ENCODE measurements at regions not wholly inside any gene's neighbourhood (a gene's known extent, or its start where the extent isn't known, plus 50 kb on each side); places are given as distances from the start of the nearest gene placed in this dataset.

DNA sequence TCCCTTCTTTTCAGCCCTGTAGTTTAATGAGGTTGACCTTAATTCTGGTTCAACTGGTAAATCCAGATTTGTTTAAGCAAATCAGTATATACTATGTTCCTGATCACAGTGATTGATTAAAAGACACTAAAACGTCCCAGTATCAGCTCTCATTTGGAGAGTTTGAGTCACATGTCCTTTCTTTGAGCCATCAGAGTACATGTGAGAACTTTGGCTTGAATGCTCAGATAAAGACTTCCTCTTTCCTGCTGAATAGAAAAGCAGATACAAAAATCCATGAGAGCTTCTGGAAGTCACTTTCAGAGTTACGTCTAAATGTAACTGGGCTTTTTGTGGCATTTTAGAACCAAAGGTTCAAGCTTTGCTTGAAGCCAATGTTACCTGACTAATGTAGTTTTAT is 341.8 kb upstream of the SATB1 start:
- no peak for DNase-seq

DNA sequence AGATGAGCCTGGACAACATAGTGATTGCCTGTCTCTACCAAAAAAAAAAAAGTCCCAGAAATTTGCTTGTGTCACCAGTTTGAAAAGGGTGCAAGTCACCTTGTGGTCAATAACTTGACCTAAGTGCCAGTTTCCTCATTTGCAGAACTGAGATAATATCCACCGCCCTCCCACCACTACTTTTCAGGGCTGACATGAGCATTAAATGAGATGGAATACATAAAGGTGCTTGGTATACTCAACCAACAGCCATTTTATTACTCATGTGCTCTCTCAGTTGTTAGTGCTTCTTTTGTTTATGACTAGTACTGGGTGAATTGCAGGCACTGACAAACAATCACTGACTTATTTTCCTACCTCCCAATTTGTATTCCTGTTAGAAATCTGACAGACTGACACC is 340.5 kb upstream of the SATB1 start:
- no peak for DNase-seq

DNA sequence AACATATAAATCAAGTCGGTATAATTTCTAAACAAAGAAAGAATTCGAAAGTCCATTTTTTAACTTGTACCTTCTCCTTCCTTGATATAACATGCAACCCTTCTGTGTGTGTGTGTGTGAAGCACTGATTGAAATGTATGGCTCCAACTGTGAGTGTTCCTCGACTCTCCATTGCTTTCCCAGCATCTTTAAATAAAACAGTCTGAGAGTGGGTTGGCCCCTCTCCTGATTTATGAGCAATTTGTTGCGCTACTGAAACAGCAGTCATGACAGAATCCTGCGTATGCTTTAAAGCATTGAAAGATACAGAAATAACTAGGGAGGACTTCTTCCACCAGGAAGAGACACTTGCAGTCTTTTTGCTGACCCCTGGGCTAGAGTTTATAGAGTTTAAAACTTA is 340.0 kb upstream of the SATB1 start:
- DNase-seq = no peak

DNA sequence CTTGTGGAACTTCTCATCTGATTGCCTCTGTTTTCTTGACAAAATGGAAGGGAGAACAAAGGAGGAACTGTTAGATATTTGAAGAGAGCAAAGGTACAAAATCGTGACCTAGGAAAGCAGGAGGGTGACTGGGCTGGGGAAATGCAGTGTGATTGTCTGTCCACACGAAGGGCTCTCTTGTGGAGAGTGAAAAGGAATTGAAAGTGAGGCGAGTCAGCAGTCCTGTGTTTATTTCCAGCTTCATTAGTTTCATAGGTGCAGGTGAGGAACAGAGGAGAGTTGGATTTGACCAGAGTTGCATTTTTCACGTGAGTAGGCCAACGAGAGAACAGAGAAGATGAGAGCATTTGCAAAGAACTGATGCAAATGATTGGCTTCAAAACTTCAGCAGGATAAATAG is 336.4 kb upstream of the SATB1 start:
- no peak for DNase-seq

DNA sequence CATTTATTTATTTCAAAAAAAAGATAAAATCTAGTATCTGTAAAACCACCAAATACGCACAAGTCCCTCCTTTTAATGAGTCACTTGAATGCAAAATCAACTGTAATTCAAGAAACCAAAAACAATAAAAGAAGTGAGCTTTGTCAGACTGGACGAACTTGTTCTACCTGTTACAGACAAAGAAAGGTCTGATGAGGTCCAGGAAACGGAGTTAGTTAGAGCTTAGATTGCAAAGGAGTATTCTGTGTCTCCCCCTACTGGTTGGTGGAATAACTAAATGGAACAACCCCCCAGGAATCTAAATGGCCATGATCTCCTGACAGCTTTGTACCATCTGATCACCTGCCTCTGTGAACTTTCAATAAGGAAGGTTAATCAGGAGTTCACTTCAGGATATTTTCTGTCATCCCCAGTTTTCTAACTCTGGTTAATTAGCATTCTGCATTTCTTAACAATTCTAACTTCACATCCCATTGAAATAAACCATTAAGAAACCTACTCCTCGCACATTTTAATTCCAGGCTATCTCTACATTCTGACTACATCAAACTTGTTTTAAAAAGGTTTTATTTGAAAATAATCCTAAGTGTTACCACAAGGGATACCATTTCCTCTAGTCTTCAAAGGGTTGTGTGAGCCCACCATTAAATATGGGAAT is 333.0 kb upstream of the SATB1 start:
- peak in 1 of 2 experiments; percentile 5 for DNase-seq

DNA sequence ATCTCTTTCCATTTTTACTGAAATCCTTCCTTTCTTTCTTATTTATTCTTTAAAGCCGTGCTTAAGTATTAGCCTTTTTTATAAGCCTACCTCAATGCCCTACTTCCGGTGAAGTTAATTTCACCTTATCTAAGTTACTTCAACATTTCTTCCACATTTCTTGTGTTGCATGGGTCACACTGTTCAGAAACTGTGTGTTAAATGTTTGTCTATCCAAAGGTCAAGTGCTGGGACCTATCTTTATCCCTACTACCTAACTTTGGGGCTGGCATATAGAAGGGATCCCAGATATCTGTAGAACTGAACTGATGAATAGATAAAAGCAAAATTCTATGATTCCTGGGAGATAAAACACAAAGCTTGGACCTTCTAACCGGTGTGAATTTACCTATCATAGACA is 332.3 kb upstream of the SATB1 start:
- DNase-seq = no peak

DNA sequence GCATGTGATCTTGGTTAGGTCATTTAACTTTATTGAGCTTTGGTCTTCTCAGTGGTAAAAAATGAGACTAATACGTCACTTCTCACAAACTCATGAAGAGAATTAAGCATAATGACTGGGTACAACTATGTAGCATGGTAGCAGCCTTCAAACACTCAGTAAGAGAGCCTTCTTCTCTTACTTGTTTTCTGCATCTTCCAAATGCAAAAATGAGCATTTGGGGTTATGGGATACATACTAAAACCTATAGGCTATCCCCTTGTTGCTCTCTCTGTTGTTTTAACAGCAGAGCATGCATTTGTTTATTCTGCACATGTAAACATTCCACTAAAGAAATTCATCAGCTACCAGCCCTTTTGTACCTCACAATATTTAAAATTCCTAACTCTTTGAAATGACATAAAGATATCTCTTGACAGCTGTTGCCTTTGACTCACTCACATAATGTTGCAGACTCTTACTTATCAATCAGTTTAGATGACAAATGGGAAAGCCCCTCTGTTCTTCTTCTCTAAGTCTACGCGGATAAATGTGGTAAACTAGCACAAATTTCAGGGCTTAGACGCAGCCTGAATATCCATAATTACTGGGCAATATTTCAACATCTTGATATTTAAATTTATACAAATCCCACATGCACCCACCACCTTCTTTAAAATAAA is 327.3 kb upstream of the SATB1 start:
- no peak for DNase-seq

DNA sequence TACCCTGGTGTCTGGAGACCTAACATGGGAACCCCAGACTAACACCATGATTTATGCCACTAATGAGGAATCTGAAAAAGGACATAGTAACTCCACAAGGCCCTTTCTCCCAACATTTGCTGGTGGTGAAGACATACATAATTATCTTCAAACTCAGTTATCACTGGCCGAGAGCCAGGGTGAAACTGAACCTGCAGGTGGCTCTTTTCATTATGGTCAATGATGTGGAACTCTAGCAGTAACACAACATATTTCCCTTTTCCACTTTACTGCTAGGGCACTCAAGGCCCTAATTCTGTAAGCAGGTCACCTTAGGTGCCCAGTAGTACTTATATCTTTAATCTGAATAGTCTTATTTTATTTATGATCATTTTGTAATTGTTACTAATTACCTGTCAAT is 326.4 kb upstream of the SATB1 start:
- no peak for DNase-seq

DNA sequence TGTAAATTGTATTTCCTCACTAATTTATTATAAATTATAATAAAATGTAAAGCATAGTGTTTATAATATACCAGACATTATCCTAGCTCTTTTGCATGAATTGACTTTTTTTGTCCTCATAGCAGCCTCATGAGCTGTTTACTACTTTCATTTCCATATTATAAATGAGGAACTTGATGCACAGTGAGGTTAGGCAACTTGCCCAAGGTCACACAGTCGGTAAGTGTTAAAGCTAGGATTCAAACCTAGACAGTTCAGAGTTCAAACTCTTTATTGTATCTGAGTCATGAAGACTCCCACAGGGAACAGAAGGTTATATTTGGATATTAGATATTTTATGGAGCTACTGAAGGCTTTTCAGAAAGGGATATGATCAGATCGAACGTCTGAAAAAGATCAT is 322.2 kb upstream of the SATB1 start:
- DNase-seq = no peak

DNA sequence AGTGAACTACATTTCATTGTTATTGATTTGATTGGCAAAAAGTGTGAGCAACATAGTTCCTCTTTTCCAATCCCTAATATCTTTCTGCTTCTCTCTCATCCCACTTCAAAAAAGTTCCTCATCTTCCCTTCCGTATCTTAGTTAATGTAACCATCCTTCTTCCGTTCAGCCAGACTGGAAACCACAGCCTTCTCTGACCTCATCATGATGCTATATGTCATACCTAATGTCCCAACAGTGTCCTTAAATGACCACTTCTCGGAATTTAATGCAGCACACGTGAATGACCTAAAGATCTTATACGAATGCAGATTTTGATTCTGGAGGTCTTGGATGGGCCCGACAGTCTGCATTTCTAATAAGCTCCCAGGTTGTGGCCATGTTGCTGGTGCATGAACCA is 320.3 kb upstream of the SATB1 start:
- no peak for DNase-seq

DNA sequence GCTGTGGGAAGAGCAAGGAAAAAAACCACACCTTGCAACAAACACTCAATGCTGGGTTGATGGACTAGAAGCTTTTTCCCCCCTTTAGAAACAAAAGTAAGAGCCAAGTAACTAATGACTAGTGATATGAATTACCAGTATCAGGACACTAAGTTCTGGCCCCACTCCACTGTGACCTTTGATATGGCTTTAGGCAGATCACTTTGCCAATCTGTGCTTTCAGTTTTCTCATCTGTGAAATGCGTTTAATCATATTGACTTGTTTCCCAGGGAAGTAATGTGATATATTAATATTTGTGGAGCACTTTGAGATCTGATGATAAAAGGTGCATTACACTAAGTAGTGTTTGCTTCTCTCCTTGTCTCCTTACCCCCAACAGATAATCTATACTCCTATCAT is 319.3 kb upstream of the SATB1 start:
- DNase-seq = no peak

DNA sequence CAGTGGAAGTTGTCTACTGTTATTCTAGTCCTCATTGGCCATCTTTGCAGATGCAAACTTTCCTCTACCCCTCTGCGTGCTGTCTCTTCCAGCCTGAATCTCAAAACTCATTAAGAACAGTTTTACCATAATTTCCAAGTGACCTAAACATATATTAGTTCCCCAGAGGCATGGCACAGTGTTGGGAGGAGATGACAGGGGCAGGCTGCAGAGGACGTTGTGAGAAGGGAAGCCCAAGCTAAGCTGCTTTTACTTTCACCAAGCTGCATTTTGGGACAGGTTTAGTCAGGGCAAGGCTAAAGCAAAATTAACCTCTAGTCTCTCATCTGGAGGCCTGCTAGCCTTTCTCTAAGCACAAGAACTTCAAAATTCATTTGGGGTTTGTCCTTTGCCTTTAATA is 318.6 kb upstream of the SATB1 start:
- DNase-seq = no peak

DNA sequence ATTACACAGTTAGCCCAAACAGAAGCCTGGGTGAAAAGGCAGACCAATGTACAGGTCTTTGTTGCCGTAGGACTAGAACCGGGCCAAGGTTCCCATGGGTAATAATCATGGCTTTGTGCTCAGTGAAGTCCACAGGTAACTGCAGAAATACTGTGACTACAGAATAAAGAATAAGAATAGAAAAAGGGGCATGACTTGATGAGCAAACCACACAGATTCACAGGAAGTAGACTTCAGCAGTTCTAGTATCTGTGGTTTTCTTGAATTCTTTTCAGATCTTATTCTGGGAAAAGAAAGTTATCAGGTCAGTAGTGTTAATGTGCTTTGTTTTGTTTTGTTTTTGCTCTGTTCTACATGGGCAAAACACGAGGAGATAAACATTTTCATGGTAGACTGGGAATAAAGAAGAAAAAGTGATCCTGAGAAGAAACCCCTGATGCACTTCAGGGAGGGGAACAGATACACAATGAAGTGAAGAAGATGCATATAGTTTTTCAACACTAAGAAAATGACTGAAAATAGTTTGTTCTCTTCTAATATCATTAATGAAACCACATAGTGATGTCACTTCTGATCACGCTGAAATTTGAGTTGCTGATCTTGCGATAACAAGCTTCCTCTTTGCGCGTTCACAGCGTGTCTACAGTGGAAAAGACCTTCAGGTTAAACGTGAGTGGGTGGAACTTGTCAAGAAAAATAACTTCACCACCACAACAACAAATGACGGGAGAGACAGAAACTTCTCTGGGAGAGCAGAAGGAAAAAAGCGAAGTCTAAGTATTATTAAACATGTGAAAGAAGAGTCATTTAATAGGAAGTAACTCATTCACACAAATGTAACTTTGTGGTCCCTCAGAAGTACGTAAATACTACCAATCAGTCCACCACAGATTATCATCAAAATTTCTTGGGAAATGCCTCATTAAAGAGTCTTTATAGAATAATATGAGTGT is 315.8 kb upstream of the SATB1 start:
- peak; percentile 24 to 73 for DNase-seq

DNA sequence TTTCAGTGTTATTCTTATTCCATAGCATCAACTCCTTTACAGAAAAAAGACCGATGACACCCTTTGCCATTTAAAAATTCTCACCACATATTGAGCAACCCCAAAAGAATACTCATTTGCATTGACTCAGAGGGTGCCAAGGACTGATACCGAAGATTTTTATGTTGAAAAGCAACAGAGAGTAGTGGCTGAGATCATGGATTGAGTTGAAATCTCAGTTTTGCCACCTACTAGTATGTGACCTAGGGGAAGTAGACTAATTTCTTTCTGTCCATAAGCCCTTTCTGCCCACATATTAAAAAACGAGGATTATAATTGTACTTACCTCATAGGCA is 313.9 kb upstream of the SATB1 start:
- no peak for DNase-seq

DNA sequence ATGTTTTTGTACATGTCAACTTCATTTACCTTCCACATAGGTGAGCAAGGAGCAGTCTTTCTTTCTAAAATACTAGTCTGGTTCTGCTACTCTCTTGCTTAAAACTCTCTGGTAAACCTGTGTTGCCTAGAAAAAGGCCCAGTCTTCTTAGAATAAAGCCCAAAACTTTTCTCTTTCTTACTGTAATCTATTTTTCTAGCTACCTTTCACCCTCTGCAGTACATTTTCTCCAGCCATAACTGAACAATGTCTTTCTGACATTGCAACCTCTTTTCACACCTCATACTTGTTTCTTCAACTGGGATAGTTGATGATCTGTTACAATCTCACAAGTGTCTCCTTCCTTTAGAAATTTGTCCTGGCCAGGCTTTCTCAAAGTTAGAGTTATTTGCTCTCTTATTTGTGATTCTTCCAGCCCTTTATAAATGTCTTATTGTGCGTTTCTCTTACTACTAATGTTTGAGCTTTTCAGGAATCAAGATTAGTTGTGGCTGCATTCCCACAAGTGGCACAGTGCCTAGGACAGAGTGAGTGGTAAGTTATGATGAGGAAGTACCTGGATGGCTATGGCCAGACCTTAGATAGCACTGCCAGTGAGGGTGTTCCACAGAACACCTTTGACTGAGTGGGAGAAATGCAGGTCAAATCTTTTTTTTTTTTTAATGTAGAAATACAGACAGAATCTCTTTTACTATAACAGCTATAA is 313.4 kb upstream of the SATB1 start:
- DNase-seq = no peak

DNA sequence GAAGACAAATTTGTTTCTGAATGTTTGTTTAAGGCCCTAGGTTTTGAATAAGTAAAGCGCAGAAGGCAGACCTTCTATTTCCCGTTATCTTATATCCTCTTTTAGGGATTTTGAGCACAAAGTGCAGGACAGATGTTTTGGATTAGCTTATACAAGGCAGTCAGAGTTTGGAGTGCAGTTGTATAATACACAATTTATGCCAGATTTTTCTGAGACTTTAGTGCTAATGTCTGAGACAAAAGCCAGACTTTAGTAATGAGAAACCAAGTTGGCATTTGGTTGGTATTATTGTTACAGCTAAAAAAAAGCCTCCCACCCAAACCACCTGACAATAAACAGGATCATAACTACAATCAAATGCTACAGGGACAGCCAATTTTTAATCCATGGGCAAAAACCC is 309.9 kb upstream of the SATB1 start:
- no peak for DNase-seq

DNA sequence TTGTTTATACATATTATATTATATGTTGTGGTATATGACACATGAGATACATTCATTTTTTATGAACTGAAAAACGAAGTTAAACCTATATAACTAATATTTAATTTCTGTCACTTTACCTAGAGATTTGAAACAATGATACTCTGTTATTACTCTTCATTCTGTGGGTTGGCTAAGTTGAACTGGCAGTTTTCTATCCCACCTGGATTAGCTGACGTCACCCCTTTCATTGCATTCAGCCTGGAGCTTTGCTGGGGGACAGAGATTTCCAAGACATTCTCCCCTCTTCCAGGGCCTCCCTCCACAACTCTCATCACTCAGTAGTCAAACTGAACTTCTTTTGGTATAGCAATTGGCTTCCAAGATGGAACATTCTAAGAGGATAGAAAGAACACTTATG is 309.2 kb upstream of the SATB1 start:
- no peak for DNase-seq

DNA sequence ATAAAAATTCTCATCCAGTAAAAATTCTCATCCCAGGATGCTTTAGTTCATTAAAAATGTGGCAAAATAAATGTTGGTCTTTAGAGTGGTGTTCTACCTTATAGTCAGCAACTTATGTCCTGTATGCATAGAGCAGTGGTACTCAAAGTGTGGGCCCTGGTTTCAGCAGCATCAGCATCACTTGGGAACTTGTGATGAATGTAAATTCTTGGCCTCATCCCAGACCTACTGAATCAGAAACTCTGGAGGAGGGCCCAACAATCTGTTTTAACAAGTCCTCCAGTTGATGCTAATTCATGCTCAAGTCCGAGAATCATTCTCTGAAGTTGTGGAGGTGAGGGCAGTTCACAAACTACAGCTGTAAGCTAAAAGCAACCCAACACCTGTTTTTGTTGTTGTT is 307.3 kb upstream of the SATB1 start:
- no peak for DNase-seq

DNA sequence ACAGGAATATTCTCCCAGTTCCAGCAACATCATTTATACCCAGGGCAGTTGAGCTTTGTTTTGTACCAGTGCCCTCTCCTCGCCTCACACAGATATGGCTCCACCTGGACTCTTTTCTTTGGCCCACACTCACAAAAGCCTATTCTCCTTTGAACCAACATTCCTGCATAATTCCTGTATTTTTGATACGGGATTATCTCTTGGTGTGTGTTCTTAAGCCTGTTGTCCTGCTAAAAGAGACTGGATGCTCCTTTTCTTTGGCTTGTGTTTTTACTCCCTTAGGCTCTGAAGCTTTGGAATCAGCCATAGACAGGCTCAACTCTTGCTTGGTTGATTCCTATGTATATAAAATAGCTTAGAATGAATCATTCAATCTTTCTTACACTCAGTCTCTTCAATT is 305.4 kb upstream of the SATB1 start:
- no peak for DNase-seq

DNA sequence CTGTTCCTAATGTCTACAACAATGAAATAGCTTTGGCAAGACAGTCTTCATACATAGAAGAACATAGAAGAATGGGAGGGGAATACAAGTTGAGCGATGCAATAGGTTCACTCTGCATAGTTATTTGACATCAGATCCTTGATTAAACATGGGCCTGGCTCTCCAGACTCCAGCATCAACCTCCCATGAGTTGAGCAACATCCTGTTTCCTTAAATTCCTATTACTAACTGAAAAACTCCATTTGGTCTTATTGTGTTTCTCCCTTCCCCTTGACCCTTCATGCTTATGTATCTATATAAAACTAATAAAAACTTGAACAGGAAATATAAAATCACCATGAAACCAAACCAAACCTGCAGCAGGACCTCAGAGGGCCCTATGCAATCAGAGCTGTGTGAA is 304.5 kb upstream of the SATB1 start:
- no peak for DNase-seq

DNA sequence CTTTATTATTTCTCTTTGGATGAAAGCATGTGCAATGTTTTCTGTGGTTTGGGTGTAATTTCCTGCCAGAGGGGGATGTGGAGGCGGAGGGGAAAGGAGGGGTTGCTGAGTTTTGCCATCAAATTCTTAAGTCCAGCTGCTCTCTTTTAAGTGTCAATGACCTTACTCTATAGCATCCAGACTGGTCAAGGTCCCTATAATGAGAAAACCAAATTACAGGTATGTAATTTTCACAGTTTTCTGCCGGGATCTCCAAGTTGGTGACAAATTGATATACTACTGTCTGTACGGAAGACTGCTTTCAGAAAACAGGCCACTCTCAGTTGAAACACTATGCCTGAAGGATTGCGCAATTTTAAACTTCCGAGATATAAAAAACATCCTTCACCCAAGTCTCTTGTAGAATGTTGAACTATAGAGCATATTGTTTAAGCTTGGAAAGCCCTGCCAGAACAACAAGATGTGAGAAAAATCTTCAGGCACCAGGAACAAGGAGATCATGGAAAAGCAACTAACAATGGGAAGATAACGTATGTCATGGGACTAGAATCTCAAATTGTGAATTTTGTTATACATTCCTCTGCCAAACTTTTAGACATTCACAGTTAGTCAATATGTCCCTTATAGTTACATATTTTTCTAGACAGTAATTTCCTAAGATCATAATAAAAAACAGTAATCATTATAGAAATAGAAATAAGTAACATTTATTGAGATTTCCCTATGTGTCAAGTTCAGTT is 300.7 kb upstream of the SATB1 start:
- DNase-seq = peak in 1 of 2 experiments; percentile 34

DNA sequence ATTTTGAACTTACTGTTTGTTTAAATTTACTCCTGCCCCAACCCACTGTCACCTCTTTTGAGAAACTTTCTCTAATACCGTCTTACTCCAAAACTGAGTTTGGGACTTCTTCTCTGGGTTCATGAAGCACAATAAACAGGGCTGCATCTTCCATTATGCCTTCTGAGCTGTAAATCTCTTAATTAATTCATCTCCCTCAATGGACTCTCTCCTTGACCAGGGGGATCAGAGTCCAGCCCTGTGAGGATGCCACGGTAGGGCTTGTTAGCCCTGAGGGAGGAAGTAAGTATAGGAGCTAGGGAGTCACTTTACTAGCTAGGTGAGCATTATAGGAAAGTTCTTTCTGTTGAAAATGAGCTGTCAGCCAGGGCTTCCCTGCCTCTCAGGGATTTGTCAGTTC is 299.3 kb upstream of the SATB1 start:
- no peak for DNase-seq
